DOHH2 (cell line): ENCODE measurements at regions not wholly inside any gene's neighbourhood (a gene's known extent, or its start where the extent isn't known, plus 50 kb on each side); places are given as distances from the start of the nearest gene placed in this dataset.

ENCODE experiments used
- H3F3A ChIP-seq: fragments of 200-600 bp; sonication (generic), shearing (Covaris generic); 2 replicates; pipeline ENCODE4 v1.6.0; 2016; ENCODE audit warnings: antibody characterized with exemption, mild to moderate bottlenecking; ENCODE audit not compliant: control insufficient read depth, insufficient read depth
- H3K27ac ChIP-seq: fragments of 200-600 bp; sonication (generic); 2 replicates; pipeline ENCODE4 v1.5.1; 2014; ENCODE audit warnings: low read depth, mild to moderate bottlenecking, low read length, moderate library complexity
- H3K27me3 ChIP-seq: fragments of 200-600 bp; sonication (generic); 2 replicates; pipeline ENCODE4 v1.6.1; 2014; ENCODE audit warnings: mild to moderate bottlenecking, low read length, mixed read lengths; ENCODE audit not compliant: control insufficient read depth
- H3K36me3 ChIP-seq: fragments of 200-600 bp; sonication (generic); 2 replicates; pipeline ENCODE4 v1.6.1; 2014; ENCODE audit warnings: mild to moderate bottlenecking, low read length, moderate library complexity, mixed read lengths; ENCODE audit not compliant: control insufficient read depth
- H3K4me1 ChIP-seq: fragments of 200-600 bp; sonication (generic); 2 replicates; pipeline ENCODE4 v1.6.1; 2014; ENCODE audit warnings: mild to moderate bottlenecking, low read length, mixed read lengths; ENCODE audit not compliant: control insufficient read depth
- H3K4me2 ChIP-seq: fragments of 200-600 bp; sonication (generic); 2 replicates; pipeline ENCODE4 v1.6.0; 2014; ENCODE audit warnings: mild to moderate bottlenecking, low read length, moderate library complexity
- H3K4me3 ChIP-seq: fragments of 200-600 bp; sonication (generic); 2 replicates; pipeline ENCODE4 v1.5.1; 2014; ENCODE audit warnings: mild to moderate bottlenecking, low read length, mixed read lengths
- H3K79me2 ChIP-seq: fragments of 200-600 bp; sonication (generic); 2 replicates; pipeline ENCODE4 v1.6.1; 2014; ENCODE audit warnings: mild to moderate bottlenecking, low read length, mixed read lengths; ENCODE audit not compliant: control insufficient read depth
- H3K9me2 ChIP-seq: fragments of 200-600 bp; sonication (generic); replicated peaks from 2 replicates; pipeline ENCODE4 v1.6.1; 2014; ENCODE audit warnings: mild to moderate bottlenecking, low read length, mixed read lengths; ENCODE audit not compliant: control insufficient read depth
- H3K9me3 ChIP-seq: fragments of 200-600 bp; sonication (generic); 2 replicates; pipeline ENCODE4 v1.6.1; 2014; ENCODE audit warnings: antibody characterized with exemption, low read length, mixed read lengths; ENCODE audit not compliant: control insufficient read depth, insufficient read depth
- H4K20me1 ChIP-seq: fragments of 200-600 bp; sonication (generic); 2 replicates; pipeline ENCODE4 v1.6.0; 2014; ENCODE audit warnings: low read depth, mild to moderate bottlenecking, antibody characterized with exemption, low read length, moderate library complexity; ENCODE audit not compliant: control insufficient read depth, insufficient read depth
- CTCF ChIP-seq: fragments of 200-600 bp; sonication (generic); IDR thresholded peaks from one replicate; pipeline ENCODE4 v1.5.1; 2014; ENCODE audit warnings: antibody characterized with exemption, mild to moderate bottlenecking, low read depth, low read length; ENCODE audit not compliant: poor library complexity, severe bottlenecking
- EZH2phosphoT487 ChIP-seq: fragments of 200-600 bp; sonication (generic); IDR thresholded peaks from 2 replicates; pipeline ENCODE4 v1.6.1; 2017; ENCODE audit warnings: borderline replicate concordance, mild to moderate bottlenecking, antibody characterized with exemption, low read length, moderate library complexity, mixed read lengths

- 0 out of 2 replicates have a peak, but pooled peaks cover 3% of the 10 kb centered on the region for H3K9me3 ChIP-seq
- no peaks in the 10 kb centered on the region for H3K79me2 ChIP-seq
- H3K9me2 ChIP-seq = no peaks in the 10 kb centered on the region
- H4K20me1 ChIP-seq = no peaks in the 10 kb centered on the region
- H3K4me3 ChIP-seq = no peak overlapping the region
- H3K4me1 ChIP-seq = peaks cover 19% of the 10 kb centered on the region
- TF ChIP-seq CTCF (no peak), EZH2phosphoT487 (no peak)
- H3F3A ChIP-seq = no peaks in the 10 kb centered on the region
- H3K36me3 ChIP-seq = no peaks in the 10 kb centered on the region
- peaks cover 13% of the 10 kb centered on the region for H3K27me3 ChIP-seq
- H3K27ac ChIP-seq = no peak overlapping the region
- no peak overlapping the region for H3K4me2 ChIP-seq
Measured at GRCh38 chr15:75107908-75108838, 84.8 kb downstream of the PPCDC start.

- Histone ChIP-seq H3K9me3 (0 out of 2 replicates have a peak, but pooled peaks cover 7% of the 10 kb centered on the region), H3K4me2 (no peak overlapping the region), H3K27ac (no peak overlapping the region), H3K79me2 (no peaks in the 10 kb centered on the region), H3K9me2 (no peaks in the 10 kb centered on the region), H4K20me1 (no peaks in the 10 kb centered on the region), H3K27me3 (peaks cover 13% of the 10 kb centered on the region), H3K4me3 (no peak overlapping the region), H3K4me1 (peaks cover 19% of the 10 kb centered on the region), H3F3A (no peaks in the 10 kb centered on the region), H3K36me3 (no peaks in the 10 kb centered on the region)
- TF ChIP-seq EZH2phosphoT487 (no peak), CTCF (no peak)
Measured at GRCh38 chr15:75109021-75109735, 85.8 kb downstream of the PPCDC start.

GRCh38 chr15:75109736-75110130 is 86.3 kb downstream of the PPCDC start:
- no peaks in the 10 kb centered on the region for H3K9me2 ChIP-seq
- H4K20me1 ChIP-seq = no peaks in the 10 kb centered on the region
- no peaks in the 10 kb centered on the region for H3F3A ChIP-seq
- H3K79me2 ChIP-seq = no peaks in the 10 kb centered on the region
- H3K27ac ChIP-seq = no peak overlapping the region
- no peaks in the 10 kb centered on the region for H3K36me3 ChIP-seq
- H3K27me3 ChIP-seq = peaks cover 13% of the 10 kb centered on the region
- TF ChIP-seq CTCF = no peak
- no peak for TF ChIP-seq EZH2phosphoT487
- no peak overlapping the region for H3K4me3 ChIP-seq
- no peak overlapping the region for H3K4me2 ChIP-seq
- H3K4me1 ChIP-seq = peaks cover 17% of the 10 kb centered on the region
- H3K9me3 ChIP-seq = peaks cover 10% of the 10 kb centered on the region; the same call in 1 of the 2 replicates
